ENCODE measurements at regions not wholly inside any gene's neighbourhood (a gene's known extent, or its start where the extent isn't known, plus 50 kb on each side); places are given as distances from the start of the nearest gene placed in this dataset.
"Not testable (repeated sequence)": the region's sequence is repeated elsewhere in the genome, so short reads cannot be mapped to it uniquely, and the experiment has no call there.

DNA sequence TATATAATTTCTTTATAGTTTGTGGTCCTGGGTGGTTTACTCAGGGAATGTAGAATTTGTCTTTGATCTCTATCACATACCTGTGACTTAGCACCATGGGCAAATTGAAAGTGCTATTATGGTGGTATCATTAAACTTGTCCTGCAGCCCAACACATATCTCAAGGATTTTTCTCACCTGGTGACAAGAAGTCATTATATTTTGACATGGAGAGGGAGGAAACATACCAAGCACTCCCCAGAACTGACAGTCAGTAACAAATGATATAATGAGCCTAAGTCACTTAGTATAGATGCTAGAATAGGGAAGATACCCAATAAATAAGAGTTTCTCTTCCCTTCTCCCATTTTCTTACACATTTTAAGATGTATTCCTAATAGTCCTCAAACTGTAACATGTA lies 805.5 kb upstream of the KIF2B start:
- H3K4me3 Mint-ChIP-seq: no peak overlapping the region
- DNase-seq: no peak
- H3K27me3 Mint-ChIP-seq: no peaks in the 10 kb centered on the region
- no peaks in the 10 kb centered on the region for H3K4me1 Mint-ChIP-seq
- no peaks in the 10 kb centered on the region for H3K36me3 Mint-ChIP-seq
- no peak overlapping the region for H3K27ac Mint-ChIP-seq
- CTCF ChIA-PET: no interaction called here
- H3K9me3 Mint-ChIP-seq: peaks cover 17% of the 10 kb centered on the region

DNA sequence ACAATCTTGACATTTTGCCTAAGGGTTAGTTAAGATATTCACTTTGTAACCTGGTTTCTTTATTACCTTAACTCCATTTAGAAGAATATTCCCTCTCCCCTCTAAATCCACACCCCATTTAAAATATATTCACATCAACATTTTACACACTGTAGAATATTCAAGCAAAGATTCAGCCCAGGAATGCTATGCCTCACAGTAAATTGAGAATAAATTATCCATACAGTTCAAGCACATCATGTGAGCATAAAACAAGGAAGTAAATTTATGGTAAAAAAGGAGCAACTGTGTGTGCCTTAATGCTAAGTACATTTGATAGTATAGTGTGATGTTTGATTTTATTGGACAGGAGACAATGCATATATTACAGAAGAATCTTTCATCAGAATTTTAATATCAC lies 806.6 kb upstream of the KIF2B start:
- no peaks in the 10 kb centered on the region for H3K4me1 Mint-ChIP-seq
- CTCF ChIA-PET: no interaction called here
- H3K9me3 Mint-ChIP-seq: peaks cover 15% of the 10 kb centered on the region
- DNase-seq: no peak
- no peaks in the 10 kb centered on the region for H3K36me3 Mint-ChIP-seq
- no peaks in the 10 kb centered on the region for H3K27me3 Mint-ChIP-seq
- H3K4me3 Mint-ChIP-seq: no peak overlapping the region
- H3K27ac Mint-ChIP-seq: no peak overlapping the region

DNA sequence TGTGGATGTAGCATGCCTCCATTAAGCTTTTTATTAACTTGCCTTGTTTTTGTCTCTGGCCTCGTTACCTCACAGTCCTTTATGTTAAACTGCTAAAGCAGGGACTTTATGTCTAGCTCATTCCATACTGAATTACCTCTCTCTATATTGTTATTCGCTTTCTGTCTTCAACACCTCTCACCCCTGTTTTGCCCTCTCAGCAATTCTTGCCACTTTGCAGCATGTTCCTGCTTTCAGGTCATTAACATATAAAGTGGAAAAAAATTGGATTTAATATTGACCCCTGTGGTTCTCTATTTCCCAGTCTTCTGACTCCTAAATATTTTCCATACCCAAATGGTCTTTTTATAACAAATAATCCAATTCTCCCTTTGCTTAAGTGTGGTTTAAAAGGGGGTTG lies 810.4 kb upstream of the KIF2B start:
- Mint-ChIP-seq H3K4me3 (no peak overlapping the region), H3K36me3 (no peaks in the 10 kb centered on the region), H3K27ac (no peak overlapping the region), H3K9me3 (peaks cover 8% of the 10 kb centered on the region), H3K27me3 (no peaks in the 10 kb centered on the region), H3K4me1 (no peaks in the 10 kb centered on the region)
- DNase-seq: no peak
- CTCF ChIA-PET: no interaction called here

DNA sequence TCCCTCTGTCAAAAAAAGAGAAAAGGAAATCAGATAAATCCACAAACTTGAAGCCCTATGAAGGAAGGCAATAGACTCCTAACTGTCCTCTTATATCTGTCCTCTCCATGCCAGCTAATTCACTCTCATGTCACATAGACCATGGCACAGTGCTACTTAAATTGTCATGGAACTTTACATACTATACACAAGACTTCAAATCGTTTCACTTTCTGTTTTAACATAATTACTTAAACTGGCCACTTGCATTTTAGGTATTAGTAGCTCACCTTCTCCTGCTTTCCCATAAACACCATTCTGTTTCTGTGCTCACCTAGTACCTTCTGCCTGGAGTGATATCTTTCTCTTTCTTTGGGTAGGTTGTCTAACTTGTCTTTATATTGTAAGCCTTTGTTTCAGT lies 816.7 kb upstream of the KIF2B start:
- no peaks in the 10 kb centered on the region for H3K36me3 Mint-ChIP-seq
- peaks cover 8% of the 10 kb centered on the region for H3K9me3 Mint-ChIP-seq
- CTCF ChIA-PET: no interaction called here
- no peak overlapping the region for H3K4me3 Mint-ChIP-seq
- no peaks in the 10 kb centered on the region for H3K4me1 Mint-ChIP-seq
- H3K27me3 Mint-ChIP-seq: no peaks in the 10 kb centered on the region
- no peak overlapping the region for H3K27ac Mint-ChIP-seq
- no peak for DNase-seq

DNA sequence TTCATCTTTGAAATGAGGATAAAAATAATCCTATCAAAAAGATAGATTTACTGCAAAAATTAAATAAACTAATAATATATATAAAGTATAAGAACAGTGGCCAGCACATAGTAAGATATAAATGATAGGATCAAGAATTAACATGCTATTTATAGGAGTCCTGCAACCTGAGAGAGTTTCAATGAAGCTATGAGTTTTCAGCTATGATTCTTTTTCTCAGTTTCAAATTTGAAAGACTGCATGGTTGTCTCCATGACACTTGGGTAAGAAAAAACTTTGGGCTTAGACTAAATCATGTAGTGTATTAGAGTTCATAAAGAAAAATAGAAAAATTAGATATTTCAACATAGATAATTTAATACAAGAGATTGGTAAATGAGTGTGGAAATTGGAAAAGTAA lies 817.8 kb upstream of the KIF2B start:
- H3K9me3 Mint-ChIP-seq: peaks cover 8% of the 10 kb centered on the region
- H3K27ac Mint-ChIP-seq: no peak overlapping the region
- H3K4me3 Mint-ChIP-seq: no peak overlapping the region
- H3K4me1 Mint-ChIP-seq: no peaks in the 10 kb centered on the region
- DNase-seq: no peak
- H3K36me3 Mint-ChIP-seq: no peaks in the 10 kb centered on the region
- no peaks in the 10 kb centered on the region for H3K27me3 Mint-ChIP-seq
- CTCF ChIA-PET: no interaction called here

DNA sequence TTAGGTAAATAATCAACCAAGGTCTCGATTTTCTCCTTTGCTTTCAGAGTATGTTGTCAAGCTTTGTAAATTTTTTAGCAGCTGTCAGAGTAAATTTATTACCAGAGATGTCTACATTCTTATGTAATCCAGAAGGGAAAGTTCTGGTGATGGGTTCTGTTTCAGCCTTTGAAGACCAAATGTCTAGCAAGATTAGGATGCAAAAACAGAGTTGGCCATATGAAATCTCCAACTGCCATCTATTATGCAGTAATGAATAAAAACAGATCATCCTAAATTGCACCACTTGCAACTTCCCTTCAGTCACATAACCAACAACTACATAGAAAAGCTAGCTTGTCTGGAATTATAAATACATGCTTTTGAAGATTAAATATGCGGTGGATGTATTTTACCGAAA lies 826.8 kb upstream of the KIF2B start:
- DNase-seq: no peak
- CTCF ChIA-PET: no interaction called here
- Mint-ChIP-seq H3K4me1 (no peaks in the 10 kb centered on the region), H3K9me3 (peaks cover 5% of the 10 kb centered on the region), H3K4me3 (no peak overlapping the region), H3K27ac (no peak overlapping the region), H3K36me3 (no peaks in the 10 kb centered on the region), H3K27me3 (no peaks in the 10 kb centered on the region)

DNA sequence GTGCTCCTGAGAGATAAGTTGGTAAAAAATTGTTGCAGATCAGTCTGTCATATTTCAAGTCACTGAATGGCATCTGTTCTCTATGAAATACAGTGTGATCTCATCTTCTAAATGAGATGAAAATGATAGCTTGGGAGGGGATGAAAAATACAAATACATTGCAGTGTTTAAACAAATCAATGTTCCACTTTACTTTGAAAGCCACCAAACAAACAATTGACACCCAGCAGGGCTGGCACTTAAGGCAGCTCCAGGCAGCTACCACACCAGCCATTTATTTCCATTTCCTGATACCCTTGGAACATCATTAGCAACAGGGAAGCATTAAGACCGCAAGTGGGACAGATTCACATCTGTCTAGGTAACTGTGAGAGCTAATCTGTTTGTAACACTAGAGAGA lies 827.6 kb upstream of the KIF2B start:
- peaks cover 5% of the 10 kb centered on the region for H3K9me3 Mint-ChIP-seq
- no peak overlapping the region for H3K4me3 Mint-ChIP-seq
- H3K27me3 Mint-ChIP-seq: no peaks in the 10 kb centered on the region
- no peaks in the 10 kb centered on the region for H3K36me3 Mint-ChIP-seq
- CTCF ChIA-PET: no interaction called here
- H3K27ac Mint-ChIP-seq: no peak overlapping the region
- no peak for DNase-seq
- no peaks in the 10 kb centered on the region for H3K4me1 Mint-ChIP-seq

DNA sequence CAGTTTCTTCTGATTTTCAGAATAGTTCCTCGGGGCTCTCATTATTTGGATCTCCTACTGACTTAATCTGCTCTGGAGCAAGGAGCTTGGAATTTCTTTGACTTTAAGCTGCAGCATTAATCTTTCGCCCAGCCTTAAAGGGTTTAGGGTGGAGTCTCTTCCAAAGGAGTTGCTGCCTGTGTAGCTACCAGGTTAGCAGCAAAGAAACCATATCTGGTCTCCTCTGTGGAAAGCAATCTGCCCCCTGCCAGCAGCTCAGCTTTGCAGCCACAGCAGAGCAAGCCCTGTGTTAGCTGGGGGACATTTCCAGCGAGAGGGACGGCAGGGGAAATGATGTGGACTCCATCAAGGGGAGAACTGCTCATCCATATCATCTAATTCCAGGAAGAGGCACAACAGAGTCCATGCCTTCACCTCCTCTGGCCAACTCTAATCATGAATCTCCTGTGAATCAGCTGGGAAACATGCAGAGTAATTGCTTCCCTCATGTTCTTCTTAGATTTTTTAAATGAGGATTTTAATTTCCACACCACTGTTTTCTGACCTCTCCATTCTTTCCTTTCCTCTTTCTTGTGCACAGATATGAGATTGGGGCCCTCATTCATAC lies 827.6 kb upstream of the CA10 start:
- Mint-ChIP-seq H3K27ac (no peak overlapping the region), H3K4me1 (no peaks in the 10 kb centered on the region), H3K36me3 (no peaks in the 10 kb centered on the region), H3K27me3 (no peaks in the 10 kb centered on the region), H3K4me3 (no peak overlapping the region), H3K9me3 (peaks cover 4% of the 10 kb centered on the region)
- no peak for DNase-seq
- CTCF ChIA-PET: no interaction called here

DNA sequence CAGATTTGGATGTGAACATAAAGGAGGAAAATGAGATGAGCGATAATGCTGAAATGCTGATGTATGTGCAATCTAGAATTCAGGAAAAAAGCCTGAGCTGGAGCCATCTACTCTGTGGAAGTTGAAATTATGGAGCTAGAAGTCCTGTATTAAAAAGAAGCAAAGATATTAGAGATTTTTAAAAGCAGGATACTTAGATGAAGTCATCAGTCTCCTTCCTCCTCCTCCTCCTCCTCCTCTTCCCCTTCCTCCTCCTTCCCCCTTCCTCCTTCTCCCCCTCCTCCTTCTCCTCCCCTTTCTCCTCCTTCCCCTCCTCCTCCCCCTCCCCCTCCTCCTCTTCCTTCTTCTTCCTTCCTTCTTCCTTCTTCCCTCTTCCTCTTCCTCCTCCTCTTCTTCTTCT lies 823.8 kb upstream of the CA10 start:
- CTCF ChIA-PET: no interaction called here

DNA sequence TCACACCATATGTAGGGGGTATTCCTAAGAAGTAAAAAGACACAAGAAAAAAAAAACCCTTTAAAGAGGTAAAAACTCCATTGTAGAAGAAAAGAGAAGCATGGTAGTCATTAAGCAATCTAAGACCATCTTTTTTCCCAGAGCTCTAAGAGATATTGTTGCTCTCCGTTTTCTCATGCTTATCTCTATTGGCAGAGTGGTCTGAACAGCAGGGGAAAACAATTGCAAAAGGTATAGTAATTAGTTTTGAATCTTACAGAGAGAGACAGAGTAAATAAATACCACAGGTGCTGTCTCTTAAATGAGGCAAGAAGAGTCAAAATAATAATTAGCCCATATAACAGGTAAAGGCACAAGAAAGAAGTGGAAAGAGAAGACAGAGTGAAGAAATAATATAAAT lies 821.4 kb upstream of the CA10 start:
- Mint-ChIP-seq H3K9me3 (no peaks in the 10 kb centered on the region), H3K4me1 (no peaks in the 10 kb centered on the region), H3K4me3 (no peak overlapping the region), H3K36me3 (no peaks in the 10 kb centered on the region), H3K27me3 (no peaks in the 10 kb centered on the region), H3K27ac (no peak overlapping the region)
- no peak for DNase-seq
- CTCF ChIA-PET: no interaction called here

More for the DNA sequence above, 823.8 kb upstream of the CA10 start:
- no peak for DNase-seq
- H3K27me3 Mint-ChIP-seq: no peaks in the 10 kb centered on the region
- H3K4me1 Mint-ChIP-seq: no peaks in the 10 kb centered on the region
- peaks cover 2% of the 10 kb centered on the region for H3K9me3 Mint-ChIP-seq
- no peak overlapping the region for H3K4me3 Mint-ChIP-seq
- H3K27ac Mint-ChIP-seq: no peak overlapping the region
- H3K36me3 Mint-ChIP-seq: no peaks in the 10 kb centered on the region

DNA sequence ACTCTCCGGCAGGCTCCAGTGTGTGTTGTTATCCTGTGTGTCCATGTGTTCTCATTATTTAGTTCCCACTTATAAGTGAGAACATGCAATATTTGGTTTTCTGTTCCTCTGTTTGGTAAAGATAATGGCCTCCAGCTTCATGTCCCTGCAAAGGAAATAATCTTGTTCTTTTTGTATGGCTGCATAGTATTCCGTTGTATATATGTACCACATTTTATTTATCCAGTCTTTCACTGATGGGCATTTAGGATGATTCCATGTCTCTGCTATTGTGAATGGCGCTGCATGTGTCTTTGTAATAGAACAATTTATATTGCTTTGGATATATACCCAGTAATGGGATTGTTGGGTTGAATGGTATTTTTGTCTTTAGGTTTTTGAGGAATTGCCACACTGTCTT lies 807.3 kb upstream of the CA10 start:
- Mint-ChIP-seq H3K27me3 (no peaks in the 10 kb centered on the region), H3K4me1 (no peaks in the 10 kb centered on the region), H3K4me3 (no peak overlapping the region), H3K27ac (no peak overlapping the region), H3K36me3 (no peaks in the 10 kb centered on the region), H3K9me3 (peaks cover 6% of the 10 kb centered on the region)
- CTCF ChIA-PET: no interaction called here
- DNase-seq: no peak

DNA sequence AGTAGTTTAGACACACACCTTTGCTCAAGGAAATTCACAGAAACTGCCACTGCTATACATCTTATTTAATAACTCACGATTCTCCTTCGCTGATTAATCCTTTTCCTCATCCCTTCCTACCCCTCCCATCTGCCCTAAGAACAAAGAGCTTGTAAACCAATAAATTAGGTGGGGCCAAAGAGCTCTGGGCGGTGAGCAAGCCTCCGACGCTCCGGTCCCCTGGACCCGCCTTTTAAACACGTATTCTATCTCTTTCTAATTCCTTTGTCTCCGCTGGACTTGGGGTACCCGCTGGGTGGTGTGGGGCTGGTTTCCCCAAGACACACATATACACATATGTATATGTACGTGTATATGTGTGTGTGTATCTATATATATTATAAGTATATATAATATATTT lies 803.2 kb upstream of the CA10 start:
- H3K36me3 Mint-ChIP-seq, H3K4me3 Mint-ChIP-seq, H3K4me1 Mint-ChIP-seq, H3K9me3 Mint-ChIP-seq, H3K27ac Mint-ChIP-seq, DNase-seq, CTCF ChIA-PET, H3K27me3 Mint-ChIP-seq: not testable (repeated sequence)

DNA sequence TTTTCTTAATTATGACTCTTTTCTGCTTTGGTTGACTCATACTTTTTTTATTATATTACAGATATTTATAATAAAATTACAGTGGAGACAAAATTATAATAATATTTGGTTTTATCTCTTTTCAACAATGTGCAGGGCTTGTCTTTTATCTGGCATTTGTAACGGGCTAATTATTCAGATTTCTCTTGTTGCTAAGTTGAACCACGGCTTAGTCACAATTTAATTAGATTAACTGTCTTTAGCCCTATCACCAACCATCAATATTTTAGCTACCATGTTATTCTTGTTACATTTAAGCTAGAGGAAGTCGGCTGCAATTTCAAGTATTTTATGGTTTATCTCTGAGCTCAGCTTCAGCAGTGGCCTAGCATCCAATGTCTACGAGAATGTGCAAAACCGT lies 798.9 kb upstream of the CA10 start:
- Mint-ChIP-seq H3K4me3 (no peak overlapping the region), H3K27me3 (no peaks in the 10 kb centered on the region), H3K9me3 (peaks cover 7% of the 10 kb centered on the region), H3K4me1 (no peaks in the 10 kb centered on the region), H3K36me3 (no peaks in the 10 kb centered on the region), H3K27ac (no peak overlapping the region)
- CTCF ChIA-PET: no interaction called here
- DNase-seq: no peak

DNA sequence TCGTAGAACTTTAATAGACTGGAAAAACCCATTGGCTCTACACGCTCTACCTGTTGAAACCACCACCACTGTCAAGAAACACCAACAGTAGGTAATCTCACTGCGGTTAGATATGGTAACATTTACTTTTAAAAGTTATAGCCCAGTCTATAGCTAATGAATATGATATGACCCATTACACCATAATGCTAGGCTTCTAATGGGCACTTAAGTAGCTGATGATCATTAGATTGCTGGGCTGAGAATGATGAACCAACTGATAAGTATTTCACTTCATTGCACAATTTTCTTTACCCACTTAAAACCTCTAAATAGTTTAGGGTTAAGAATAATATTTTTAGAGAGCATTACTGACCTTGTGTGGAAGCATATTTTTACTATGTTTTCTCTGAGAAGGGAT lies 788.9 kb upstream of the CA10 start:
- Mint-ChIP-seq H3K27ac (no peak overlapping the region), H3K36me3 (no peaks in the 10 kb centered on the region), H3K4me1 (no peaks in the 10 kb centered on the region), H3K9me3 (peaks cover 4% of the 10 kb centered on the region), H3K4me3 (no peak overlapping the region), H3K27me3 (no peaks in the 10 kb centered on the region)
- DNase-seq: no peak
- CTCF ChIA-PET: no interaction called here

DNA sequence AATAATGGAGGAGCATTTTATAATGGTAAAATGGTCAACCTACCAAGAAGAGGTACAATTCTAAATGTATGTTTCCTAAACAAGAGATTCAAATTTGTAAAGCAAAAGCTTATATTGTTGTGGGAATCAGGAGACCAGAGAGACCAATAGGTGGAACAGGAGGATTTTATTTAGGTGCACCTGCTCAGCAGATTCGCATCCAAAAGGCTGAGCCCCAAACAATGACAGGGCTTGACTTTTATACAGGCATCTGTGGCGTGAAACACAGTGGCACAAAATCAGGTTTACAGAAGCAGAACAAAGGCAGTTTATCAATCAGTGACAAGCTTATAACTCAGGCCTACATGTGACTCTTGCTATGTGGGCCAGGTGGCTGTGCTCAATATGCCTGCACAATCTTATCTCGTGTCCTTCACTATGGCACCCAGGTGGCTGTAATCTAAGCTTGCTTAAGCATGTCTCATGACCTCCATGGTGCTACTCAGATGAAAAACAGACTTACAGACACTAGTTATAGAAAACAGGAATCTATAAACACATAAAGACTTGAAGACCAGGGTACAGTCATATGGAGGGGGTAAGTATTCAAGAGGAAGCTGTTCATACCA lies 780.2 kb upstream of the CA10 start:
- CTCF ChIA-PET: no interaction called here
- no peak overlapping the region for H3K27ac Mint-ChIP-seq
- H3K4me1 Mint-ChIP-seq: no peaks in the 10 kb centered on the region
- H3K36me3 Mint-ChIP-seq: no peaks in the 10 kb centered on the region
- H3K9me3 Mint-ChIP-seq: peaks cover 19% of the 10 kb centered on the region
- no peaks in the 10 kb centered on the region for H3K27me3 Mint-ChIP-seq
- no peak overlapping the region for H3K4me3 Mint-ChIP-seq
- no peak for DNase-seq

DNA sequence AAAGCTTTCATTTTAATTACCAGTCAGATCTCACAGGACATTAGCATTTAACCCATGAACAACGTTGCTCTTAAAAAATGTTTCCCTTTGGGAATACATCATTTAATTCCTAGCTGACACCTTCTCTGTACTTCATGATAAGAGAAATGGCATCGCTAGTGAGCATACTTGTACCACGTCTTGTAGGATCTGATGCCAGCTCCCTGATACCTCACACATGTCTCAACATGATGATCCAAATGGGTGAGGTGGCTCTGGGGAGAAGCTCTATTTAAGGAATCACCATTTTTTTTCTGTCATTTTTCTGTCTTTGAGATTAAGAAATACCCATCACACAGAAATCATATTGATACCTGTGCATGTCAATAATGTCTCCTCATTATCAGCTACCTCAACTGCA lies 772.1 kb upstream of the CA10 start:
- no peak for DNase-seq
- no peak overlapping the region for H3K4me3 Mint-ChIP-seq
- no peaks in the 10 kb centered on the region for H3K27me3 Mint-ChIP-seq
- no peaks in the 10 kb centered on the region for H3K36me3 Mint-ChIP-seq
- CTCF ChIA-PET: no interaction called here
- no peak overlapping the region for H3K27ac Mint-ChIP-seq
- H3K9me3 Mint-ChIP-seq: peaks cover 3% of the 10 kb centered on the region
- no peaks in the 10 kb centered on the region for H3K4me1 Mint-ChIP-seq
